Left ventricle myocardium inferior (tissue), 1 donor: ENCODE measurements at regions not wholly inside any gene's neighbourhood (a gene's known extent, or its start where the extent isn't known, plus 50 kb on each side); places are given as distances from the start of the nearest gene placed in this dataset.
"Not testable (repeated sequence)": the region's sequence is repeated elsewhere in the genome, so short reads cannot be mapped to it uniquely, and the experiment has no call there.

ENCODE experiments used
- DNase-seq: peaks from one replicate; pipeline ENCODE4 v3.0.0-alpha.2; 2020
- H3K27ac ChIP-seq: fragments of 200-600 bp; replicated peaks from 2 replicates; pipeline ENCODE4 v1.8.0; 2021
- H3K27me3 ChIP-seq: fragments of 200-600 bp; 2 replicates; pipeline ENCODE4 v1.8.0; 2021; ENCODE audit warnings: low read depth
- H3K36me3 ChIP-seq: fragments of 200-600 bp; 2 replicates; pipeline ENCODE4 v1.8.0; 2021
- H3K4me1 ChIP-seq: fragments of 200-600 bp; 2 replicates; pipeline ENCODE4 v1.8.0; 2021
- H3K4me3 ChIP-seq: fragments of 200-600 bp; 2 replicates; pipeline ENCODE4 v1.8.0; 2021; ENCODE audit warnings: mild to moderate bottlenecking, moderate library complexity
- H3K9me3 ChIP-seq: fragments of 200-600 bp; replicated peaks from 2 replicates; pipeline ENCODE4 v1.8.0; 2021
- intact Hi-C: fragments of 100-400 bp; cut with micrococcal nuclease; formaldehyde crosslinking; loops from one replicate; pipeline ENCODE4 v1.11.0; 2022
- TF ChIP-seq, protein P1 (sequence below): fragments of 200-600 bp; IDR thresholded peaks from 2 replicates; pipeline ENCODE4 v1.8.0; 2021; ENCODE audit warnings: antibody characterized with exemption, mild to moderate bottlenecking, borderline replicate concordance
- donor health status: DM: no; HTN: yes; CAD: no; lungs with severe emphysema.

DNA sequence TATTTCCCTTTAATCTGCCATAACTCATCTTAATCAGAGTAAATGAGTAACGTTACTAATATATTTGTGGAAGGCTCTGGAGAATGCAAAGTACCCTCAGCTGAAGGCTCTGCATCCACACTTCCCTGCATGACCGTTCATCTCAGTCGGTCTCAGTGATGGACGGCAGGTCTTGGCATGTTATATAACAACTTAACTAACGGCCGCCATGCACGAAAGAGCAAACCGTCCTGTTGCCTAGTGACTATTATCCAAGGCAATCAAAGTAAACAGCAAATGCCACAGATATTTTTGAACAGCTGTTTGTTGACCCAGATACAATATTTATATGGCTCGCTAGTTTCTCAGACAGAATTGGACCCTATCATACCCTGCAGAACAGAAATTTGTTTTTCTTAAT, 194.9 kb upstream of the SMLR1 start:
- H3K36me3 ChIP-seq = no peaks in the 10 kb centered on the region
- H3K4me1 ChIP-seq = no peaks in the 10 kb centered on the region
- peaks cover 2% of the 10 kb centered on the region for H3K9me3 ChIP-seq
- intact Hi-C loops = no loop called here
- no peak overlapping the region for H3K27ac ChIP-seq
- no peak for DNase-seq
- TF ChIP-seq, protein P1, sequence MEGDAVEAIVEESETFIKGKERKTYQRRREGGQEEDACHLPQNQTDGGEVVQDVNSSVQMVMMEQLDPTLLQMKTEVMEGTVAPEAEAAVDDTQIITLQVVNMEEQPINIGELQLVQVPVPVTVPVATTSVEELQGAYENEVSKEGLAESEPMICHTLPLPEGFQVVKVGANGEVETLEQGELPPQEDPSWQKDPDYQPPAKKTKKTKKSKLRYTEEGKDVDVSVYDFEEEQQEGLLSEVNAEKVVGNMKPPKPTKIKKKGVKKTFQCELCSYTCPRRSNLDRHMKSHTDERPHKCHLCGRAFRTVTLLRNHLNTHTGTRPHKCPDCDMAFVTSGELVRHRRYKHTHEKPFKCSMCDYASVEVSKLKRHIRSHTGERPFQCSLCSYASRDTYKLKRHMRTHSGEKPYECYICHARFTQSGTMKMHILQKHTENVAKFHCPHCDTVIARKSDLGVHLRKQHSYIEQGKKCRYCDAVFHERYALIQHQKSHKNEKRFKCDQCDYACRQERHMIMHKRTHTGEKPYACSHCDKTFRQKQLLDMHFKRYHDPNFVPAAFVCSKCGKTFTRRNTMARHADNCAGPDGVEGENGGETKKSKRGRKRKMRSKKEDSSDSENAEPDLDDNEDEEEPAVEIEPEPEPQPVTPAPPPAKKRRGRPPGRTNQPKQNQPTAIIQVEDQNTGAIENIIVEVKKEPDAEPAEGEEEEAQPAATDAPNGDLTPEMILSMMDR = no peak
- no peaks in the 10 kb centered on the region for H3K27me3 ChIP-seq
- H3K4me3 ChIP-seq = no peak overlapping the region

DNA sequence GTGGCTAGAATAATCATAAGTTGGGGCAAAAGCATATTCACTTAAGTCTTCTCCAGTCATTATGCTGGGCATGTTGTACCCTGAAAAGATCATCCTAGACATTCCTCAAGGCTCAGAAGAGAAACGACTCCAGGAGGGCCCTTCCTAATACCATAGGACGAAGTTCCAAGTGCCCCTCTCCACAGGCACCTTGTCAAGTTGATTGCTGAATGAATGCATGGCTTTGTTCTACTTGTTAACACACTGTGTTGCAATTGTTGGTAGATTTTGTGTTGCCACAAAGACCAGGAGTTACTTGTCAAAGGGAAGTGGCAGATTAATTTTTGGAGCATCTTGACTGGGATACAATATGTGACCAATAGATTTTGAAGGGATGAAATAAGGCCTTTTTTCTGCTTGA, 194.3 kb upstream of the SMLR1 start:
- no peak for DNase-seq
- intact Hi-C loops = no loop called here

DNA sequence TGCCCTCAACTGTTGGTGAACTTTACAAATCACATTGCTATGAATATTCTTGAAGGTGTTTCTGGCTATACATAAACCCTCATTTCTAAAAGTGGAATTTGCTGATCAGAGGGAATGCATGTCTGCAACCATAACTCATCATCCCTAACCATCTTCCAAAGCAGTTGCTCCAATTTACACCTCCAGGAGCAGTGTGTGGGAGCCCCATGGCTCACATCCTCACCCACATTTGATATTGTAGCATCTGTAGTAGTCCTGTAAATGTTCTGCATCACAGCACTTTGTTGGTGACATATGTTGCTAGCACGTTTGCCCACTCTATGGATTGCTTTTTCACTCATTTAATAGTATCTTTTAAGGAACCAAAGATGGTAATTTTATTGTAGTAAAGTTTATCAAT, 183.8 kb upstream of the SMLR1 start:
- TF ChIP-seq, protein P1 = no peak
- Histone ChIP-seq H3K9me3 (peaks cover 46% of the 10 kb centered on the region), H3K36me3 (no peaks in the 10 kb centered on the region), H3K27me3 (no peaks in the 10 kb centered on the region), H3K4me3 (no peak overlapping the region), H3K27ac (no peak overlapping the region), H3K4me1 (no peaks in the 10 kb centered on the region)
- no peak for DNase-seq
- intact Hi-C loops = no loop called here

More for the DNA sequence above, 194.3 kb upstream of the SMLR1 start:
- Histone ChIP-seq H3K36me3 (no peaks in the 10 kb centered on the region), H3K27ac (no peak overlapping the region), H3K9me3 (peaks cover 8% of the 10 kb centered on the region), H3K4me3 (no peak overlapping the region), H3K4me1 (no peaks in the 10 kb centered on the region), H3K27me3 (no peaks in the 10 kb centered on the region)
- TF ChIP-seq, protein P1 = no peak

DNA sequence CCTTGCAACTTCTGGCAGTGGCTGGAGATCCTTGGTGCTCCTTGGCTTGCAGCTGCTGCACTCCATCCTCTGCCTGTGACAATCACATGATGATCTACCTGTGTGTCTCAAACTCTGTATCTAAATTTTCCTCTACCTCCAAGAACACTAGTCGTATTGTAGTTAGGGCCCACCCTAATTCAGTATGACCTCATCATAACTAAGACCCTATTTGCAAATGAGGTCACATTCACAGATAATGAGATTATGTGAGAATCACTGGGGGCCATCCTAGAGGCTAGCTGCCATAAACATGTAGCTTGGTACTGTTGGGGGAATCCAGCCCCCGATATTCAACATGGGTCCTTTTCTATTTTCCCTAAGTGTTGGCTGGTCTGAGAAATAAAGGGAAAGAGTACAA, 183.0 kb upstream of the SMLR1 start:
- Histone ChIP-seq H3K4me3 (no peak overlapping the region), H3K27ac (no peak overlapping the region), H3K4me1 (no peaks in the 10 kb centered on the region), H3K36me3 (no peaks in the 10 kb centered on the region), H3K27me3 (no peaks in the 10 kb centered on the region), H3K9me3 (peaks cover 38% of the 10 kb centered on the region)
- TF ChIP-seq, protein P1 = no peak
- DNase-seq = no peak
- intact Hi-C loops = no loop called here

DNA sequence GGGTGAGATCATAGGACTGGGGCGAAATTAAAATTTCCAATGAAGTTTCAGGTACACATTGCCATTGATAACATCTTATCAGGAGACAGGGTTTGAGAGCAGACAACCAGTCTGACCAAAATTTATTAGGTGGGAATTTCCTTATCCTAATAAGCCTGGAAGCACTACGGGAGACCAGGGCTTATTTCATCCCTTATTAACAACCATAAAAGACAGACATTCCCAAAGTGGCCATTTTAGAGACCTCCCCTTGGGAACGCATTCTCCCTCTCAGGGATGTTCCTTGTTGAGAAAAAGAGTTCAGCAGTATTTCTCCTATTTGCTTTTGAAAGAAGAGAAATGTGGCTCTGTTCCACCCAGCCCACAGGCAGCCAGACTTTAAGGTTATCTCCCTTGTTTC, 182.4 kb upstream of the SMLR1 start:
- H3K9me3 ChIP-seq = peaks cover 34% of the 10 kb centered on the region
- H3K27ac ChIP-seq, H3K36me3 ChIP-seq, H3K27me3 ChIP-seq, DNase-seq, intact Hi-C loops, H3K4me3 ChIP-seq, H3K4me1 ChIP-seq: not testable (repeated sequence)

DNA sequence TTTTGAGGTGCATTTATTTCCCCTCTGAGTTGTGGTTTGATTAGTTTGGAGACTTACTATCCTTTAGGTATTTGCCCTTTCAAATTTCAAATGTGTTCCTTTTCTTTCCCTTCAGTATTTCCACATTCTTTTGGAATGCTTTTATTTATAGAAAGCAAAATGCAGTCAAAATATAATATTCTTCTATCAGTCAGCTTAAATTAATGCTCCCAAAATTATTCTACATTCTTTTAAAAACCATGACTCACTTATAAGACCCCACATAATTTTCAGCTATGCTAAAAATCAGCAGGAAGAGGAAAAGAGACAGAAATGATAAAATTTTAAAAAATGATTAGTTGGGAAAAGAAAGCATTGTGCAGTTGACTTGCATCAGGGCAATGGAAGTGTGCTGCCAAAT, 180.0 kb upstream of the SMLR1 start:
- no peaks in the 10 kb centered on the region for H3K4me1 ChIP-seq
- H3K27me3 ChIP-seq = no peaks in the 10 kb centered on the region
- no peak overlapping the region for H3K4me3 ChIP-seq
- no peaks in the 10 kb centered on the region for H3K36me3 ChIP-seq
- no peak for DNase-seq
- intact Hi-C loops = no loop called here
- peaks cover 31% of the 10 kb centered on the region for H3K9me3 ChIP-seq
- H3K27ac ChIP-seq = no peak overlapping the region
- TF ChIP-seq, protein P1 = no peak
